ENCODE measurements at regions not wholly inside any gene's neighbourhood (a gene's known extent, or its start where the extent isn't known, plus 50 kb on each side); places are given as distances from the start of the nearest gene placed in this dataset.

DNA sequence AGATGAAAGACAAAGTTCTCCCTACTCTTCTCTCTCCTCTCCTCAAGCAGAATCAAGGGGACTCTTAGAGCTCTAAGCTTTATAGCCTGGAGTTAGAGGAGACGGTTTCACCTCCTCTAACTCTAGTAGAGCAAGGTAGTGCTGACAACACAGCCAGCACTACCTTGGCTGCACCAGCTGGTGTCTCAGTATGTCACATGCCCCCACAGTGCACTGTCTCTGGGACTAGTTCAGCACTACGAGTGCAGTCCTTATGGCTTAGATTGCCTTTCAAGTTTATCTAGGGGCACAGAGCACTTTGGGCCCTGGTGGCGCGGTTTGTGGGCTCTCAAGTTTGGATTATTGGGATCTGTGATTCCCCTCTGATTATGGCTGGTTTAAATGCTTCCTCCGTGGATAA lies 614.1 kb upstream of the NECTIN3 start:
- H3K4me1 Mint-ChIP-seq (ENCODE audit: low read depth) = no peaks in the 10 kb centered on the region
- no peaks in the 10 kb centered on the region for H3K36me3 Mint-ChIP-seq (ENCODE audit: low read depth)
- no peak overlapping the region for H3K4me3 Mint-ChIP-seq

DNA sequence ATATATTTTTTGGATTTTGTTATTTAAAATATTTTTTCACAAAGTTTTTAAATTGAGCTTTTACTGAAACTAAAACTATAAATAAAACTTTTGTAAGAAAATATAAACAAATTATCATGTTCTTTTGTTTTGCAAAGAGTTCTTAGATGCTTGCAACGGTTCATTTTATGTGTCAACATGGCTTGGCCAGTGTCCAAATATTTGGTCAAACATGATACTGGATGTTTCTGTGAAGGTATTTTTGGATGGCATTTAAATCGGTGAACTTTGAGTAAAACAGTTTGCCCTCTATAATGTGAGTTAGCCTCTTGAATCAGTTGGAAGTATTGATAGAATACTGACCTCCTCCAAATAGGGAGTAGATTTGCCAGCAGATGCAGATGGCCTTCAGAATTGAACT lies 612.6 kb upstream of the NECTIN3 start:
- H3K4me1 Mint-ChIP-seq (ENCODE audit: low read depth) = no peaks in the 10 kb centered on the region
- intact Hi-C loops (cut with micrococcal nuclease) = no loop called here
- H3K9me3 Mint-ChIP-seq = no peaks in the 10 kb centered on the region
- no peak overlapping the region for H3K4me3 Mint-ChIP-seq
- no peak for DNase-seq (ENCODE audit: low spot score)
- peaks cover 1% of the 10 kb centered on the region for H3K27me3 Mint-ChIP-seq (ENCODE audit: insufficient read depth)
- H3K27ac Mint-ChIP-seq = no peak overlapping the region
- no peaks in the 10 kb centered on the region for H3K36me3 Mint-ChIP-seq (ENCODE audit: low read depth)

More for the DNA sequence above, 614.1 kb upstream of the NECTIN3 start:
- DNase-seq (ENCODE audit: low spot score) = no peak
- Mint-ChIP-seq H3K27me3 (ENCODE audit: insufficient read depth) (peaks cover 1% of the 10 kb centered on the region), H3K27ac (no peak overlapping the region), H3K9me3 (no peaks in the 10 kb centered on the region)
- intact Hi-C loops (cut with micrococcal nuclease) = no loop called here

DNA sequence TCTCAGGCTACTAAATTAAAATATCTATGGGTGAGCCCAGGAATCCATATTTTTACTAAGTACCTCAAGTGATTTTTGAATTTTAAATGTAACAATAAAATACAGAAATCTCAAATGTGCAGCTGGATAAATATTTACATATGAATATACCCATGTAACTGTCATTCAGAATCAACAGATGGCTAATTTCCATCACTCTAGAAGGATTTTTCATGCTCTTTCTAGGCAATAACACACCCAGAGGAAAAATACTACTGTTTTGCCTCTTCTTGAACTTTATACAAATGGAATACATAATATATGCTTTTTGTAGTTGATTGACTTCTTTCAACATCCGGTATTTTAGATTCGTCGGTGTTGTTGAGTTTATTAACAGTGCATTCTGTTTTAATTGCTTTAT lies 601.3 kb upstream of the NECTIN3 start:
- no peaks in the 10 kb centered on the region for H3K4me1 Mint-ChIP-seq (ENCODE audit: low read depth)
- no peaks in the 10 kb centered on the region for H3K36me3 Mint-ChIP-seq (ENCODE audit: low read depth)
- peaks cover 6% of the 10 kb centered on the region for H3K27me3 Mint-ChIP-seq (ENCODE audit: insufficient read depth)
- no peak overlapping the region for H3K27ac Mint-ChIP-seq
- H3K4me3 Mint-ChIP-seq = no peak overlapping the region
- no peaks in the 10 kb centered on the region for H3K9me3 Mint-ChIP-seq
- intact Hi-C loops (cut with micrococcal nuclease) = no loop called here
- DNase-seq (ENCODE audit: low spot score) = no peak

DNA sequence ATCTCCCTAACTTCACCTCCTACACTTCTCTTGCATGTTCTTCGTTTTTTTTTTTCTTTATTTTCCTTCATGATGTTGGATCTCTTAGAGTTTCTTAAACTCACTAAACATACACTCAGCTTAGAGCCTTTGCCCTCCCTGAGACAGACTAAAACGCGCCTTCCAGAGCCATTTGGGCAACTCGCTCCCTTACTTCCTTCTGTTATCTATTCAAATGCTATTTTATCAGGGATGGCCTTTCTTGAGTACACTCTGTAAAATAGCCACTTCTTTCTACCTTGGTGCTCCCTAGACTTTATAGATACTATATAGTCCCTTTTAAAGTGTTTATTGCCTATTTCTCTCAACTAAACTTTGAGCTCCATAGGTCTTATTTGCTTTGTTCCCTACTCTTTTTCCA lies 598.2 kb upstream of the NECTIN3 start:
- H3K36me3 Mint-ChIP-seq (ENCODE audit: low read depth) = no peaks in the 10 kb centered on the region
- DNase-seq (ENCODE audit: low spot score) = no peak
- H3K9me3 Mint-ChIP-seq = no peaks in the 10 kb centered on the region
- peaks cover 2% of the 10 kb centered on the region for H3K27me3 Mint-ChIP-seq (ENCODE audit: insufficient read depth)
- H3K4me3 Mint-ChIP-seq = no peak overlapping the region
- H3K27ac Mint-ChIP-seq = no peak overlapping the region
- H3K4me1 Mint-ChIP-seq (ENCODE audit: low read depth) = no peaks in the 10 kb centered on the region
- intact Hi-C loops (cut with micrococcal nuclease) = no loop called here

DNA sequence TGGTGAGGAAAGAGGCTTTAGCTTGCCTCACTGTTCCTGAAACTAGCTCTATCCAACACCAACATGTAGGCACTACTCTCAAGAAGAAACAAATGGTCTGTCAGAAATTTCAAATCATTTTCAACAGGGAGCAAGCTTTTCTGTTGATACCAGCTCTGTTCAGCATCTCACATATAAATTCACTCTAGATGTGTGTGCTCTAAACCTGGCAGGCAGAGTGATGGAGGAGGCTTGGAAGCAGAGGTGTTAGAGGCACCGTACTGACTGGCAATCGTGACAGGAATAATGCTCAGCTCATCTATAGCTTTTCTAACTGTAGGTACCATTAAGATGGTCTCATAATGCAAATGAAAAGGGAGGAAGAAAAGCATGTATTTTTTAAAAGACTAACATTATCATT lies 597.2 kb upstream of the NECTIN3 start:
- Mint-ChIP-seq H3K27me3 (ENCODE audit: insufficient read depth) (peaks cover 2% of the 10 kb centered on the region), H3K4me1 (ENCODE audit: low read depth) (no peaks in the 10 kb centered on the region), H3K4me3 (no peak overlapping the region), H3K36me3 (ENCODE audit: low read depth) (no peaks in the 10 kb centered on the region), H3K9me3 (no peaks in the 10 kb centered on the region), H3K27ac (no peak overlapping the region)
- DNase-seq (ENCODE audit: low spot score) = no peak
- intact Hi-C loops (cut with micrococcal nuclease) = no loop called here

DNA sequence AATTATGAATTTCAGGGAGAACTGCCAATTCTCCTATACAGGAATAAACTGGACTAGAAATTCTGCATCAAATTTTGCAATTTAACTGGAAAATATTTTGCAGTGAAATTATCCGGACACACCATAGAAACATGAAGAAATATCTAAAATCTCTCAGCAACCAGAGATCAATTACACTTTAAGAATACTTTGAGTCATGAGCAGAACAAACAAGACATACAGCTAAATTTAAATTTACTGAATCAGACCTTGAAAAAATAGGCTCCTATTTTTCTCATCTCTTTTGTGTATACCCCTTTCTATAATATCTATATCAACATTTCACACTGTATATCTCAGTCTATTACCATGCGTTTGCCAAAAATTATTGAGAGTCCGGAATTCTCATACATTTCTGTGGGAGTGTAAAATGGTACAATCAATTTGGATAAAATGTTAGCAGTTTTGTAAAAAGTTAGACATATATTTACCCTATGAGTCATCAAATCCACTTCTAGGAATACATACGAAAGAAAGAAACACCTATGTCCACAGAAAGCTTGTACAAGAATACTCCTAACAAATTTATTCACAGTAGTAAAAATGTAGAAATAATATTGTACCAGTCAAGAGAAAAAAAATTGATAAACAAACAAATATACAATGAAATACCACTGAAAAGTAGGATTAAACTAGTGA lies 593.1 kb upstream of the NECTIN3 start:
- intact Hi-C loops (cut with micrococcal nuclease) = no loop called here
- Mint-ChIP-seq H3K36me3 (ENCODE audit: low read depth) (no peaks in the 10 kb centered on the region), H3K4me3 (no peak overlapping the region), H3K27me3 (ENCODE audit: insufficient read depth) (peaks cover 2% of the 10 kb centered on the region), H3K4me1 (ENCODE audit: low read depth) (no peaks in the 10 kb centered on the region), H3K27ac (no peak overlapping the region), H3K9me3 (no peaks in the 10 kb centered on the region)
- DNase-seq (ENCODE audit: low spot score) = no peak

DNA sequence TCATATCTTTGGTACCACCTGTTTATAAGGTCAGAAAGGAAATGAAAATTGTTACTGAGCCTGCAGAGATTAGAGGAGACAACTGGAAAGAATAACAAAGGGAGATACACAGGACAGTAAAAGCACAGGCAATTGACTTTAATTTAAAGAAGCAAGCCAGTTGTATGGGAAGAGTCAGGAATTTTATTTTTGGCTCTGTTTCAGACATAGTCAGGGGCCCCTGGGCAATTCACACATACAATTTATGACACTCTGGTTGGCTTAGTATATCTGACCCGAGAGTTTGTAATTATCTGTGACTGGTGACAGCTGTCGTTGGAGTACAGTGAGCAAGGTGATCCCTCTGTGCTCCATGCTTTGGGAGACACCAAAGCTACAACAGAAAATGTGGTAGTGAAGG lies 591.9 kb upstream of the NECTIN3 start:
- Mint-ChIP-seq H3K9me3 (no peaks in the 10 kb centered on the region), H3K4me3 (no peak overlapping the region), H3K27ac (no peak overlapping the region), H3K36me3 (ENCODE audit: low read depth) (no peaks in the 10 kb centered on the region), H3K4me1 (ENCODE audit: low read depth) (no peaks in the 10 kb centered on the region), H3K27me3 (ENCODE audit: insufficient read depth) (no peaks in the 10 kb centered on the region)
- DNase-seq (ENCODE audit: low spot score) = no peak
- intact Hi-C loops (cut with micrococcal nuclease) = no loop called here

DNA sequence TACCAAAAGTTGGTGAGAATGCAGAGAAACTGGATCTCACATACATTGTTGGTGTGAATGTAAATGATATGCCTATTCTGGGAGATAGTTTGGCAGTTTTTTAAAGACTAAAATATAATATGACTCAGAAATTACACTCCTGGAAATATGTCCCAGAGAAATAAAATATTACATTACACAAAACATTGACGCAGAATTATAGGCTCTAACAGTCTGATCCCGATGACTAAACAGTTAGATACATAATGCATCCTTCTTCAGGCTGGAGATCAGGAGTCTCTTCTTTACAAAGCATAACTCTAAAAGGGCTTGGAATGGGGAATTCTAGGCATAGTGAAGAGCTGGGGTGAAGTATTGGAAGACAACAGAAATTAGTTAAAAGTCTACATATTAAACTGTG lies 586.2 kb upstream of the NECTIN3 start:
- Mint-ChIP-seq H3K4me1 (ENCODE audit: low read depth) (no peaks in the 10 kb centered on the region), H3K4me3 (no peak overlapping the region), H3K9me3 (peaks cover 14% of the 10 kb centered on the region), H3K36me3 (ENCODE audit: low read depth) (no peaks in the 10 kb centered on the region), H3K27me3 (ENCODE audit: insufficient read depth) (no peaks in the 10 kb centered on the region), H3K27ac (no peak overlapping the region)
- no peak for DNase-seq (ENCODE audit: low spot score)
- intact Hi-C loops (cut with micrococcal nuclease) = no loop called here

DNA sequence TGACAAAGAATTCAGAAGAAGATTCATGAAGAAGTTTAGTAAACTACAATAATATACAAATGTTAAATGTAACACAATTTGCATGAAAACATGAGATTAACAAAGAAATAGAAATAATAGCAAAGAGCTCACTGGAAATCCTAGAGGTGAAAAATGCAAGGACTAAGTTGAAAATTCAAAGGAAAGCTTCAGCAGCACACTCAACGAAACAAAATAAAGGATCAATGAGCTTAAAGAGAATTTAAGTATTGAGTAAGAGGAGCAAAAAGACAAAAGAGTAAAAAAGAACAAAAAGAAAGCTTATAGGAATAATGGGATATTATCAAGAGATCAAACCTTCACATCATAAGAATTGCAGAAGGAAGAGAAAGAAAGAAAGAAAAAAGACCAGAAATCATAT lies 583.8 kb upstream of the NECTIN3 start:
- Mint-ChIP-seq H3K4me1 (ENCODE audit: low read depth) (no peaks in the 10 kb centered on the region), H3K27me3 (ENCODE audit: insufficient read depth) (no peaks in the 10 kb centered on the region), H3K36me3 (ENCODE audit: low read depth) (no peaks in the 10 kb centered on the region)

DNA sequence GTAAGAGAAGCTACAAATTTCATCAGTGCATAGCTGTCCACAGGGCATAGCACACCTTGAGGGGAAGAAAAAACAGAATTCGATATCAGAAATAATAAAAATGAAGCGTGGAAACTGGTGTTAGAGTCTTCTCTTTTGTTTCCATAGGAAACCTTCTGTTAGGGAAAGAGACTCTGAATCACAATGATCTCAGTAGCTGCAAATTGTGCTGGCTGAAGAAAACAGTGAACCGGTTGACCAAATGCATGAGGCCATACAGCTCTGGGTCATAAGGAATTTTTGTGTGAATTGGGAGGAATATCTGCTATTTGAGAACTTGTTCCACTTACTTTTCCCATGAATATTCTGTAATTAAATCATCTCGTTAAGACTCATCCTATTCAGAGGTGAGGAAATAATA lies 580.2 kb upstream of the NECTIN3 start:
- DNase-seq (ENCODE audit: low spot score) = no peak
- Mint-ChIP-seq H3K9me3 (peaks cover 14% of the 10 kb centered on the region), H3K36me3 (ENCODE audit: low read depth) (no peaks in the 10 kb centered on the region), H3K4me3 (no peak overlapping the region), H3K27ac (no peak overlapping the region), H3K4me1 (ENCODE audit: low read depth) (no peaks in the 10 kb centered on the region), H3K27me3 (ENCODE audit: insufficient read depth) (no peaks in the 10 kb centered on the region)
- intact Hi-C loops (cut with micrococcal nuclease) = no loop called here

More for the DNA sequence above, 583.8 kb upstream of the NECTIN3 start:
- Mint-ChIP-seq H3K9me3 (peaks cover 14% of the 10 kb centered on the region), H3K4me3 (no peak overlapping the region), H3K27ac (no peak overlapping the region)
- no peak for DNase-seq (ENCODE audit: low spot score)
- intact Hi-C loops (cut with micrococcal nuclease) = no loop called here

DNA sequence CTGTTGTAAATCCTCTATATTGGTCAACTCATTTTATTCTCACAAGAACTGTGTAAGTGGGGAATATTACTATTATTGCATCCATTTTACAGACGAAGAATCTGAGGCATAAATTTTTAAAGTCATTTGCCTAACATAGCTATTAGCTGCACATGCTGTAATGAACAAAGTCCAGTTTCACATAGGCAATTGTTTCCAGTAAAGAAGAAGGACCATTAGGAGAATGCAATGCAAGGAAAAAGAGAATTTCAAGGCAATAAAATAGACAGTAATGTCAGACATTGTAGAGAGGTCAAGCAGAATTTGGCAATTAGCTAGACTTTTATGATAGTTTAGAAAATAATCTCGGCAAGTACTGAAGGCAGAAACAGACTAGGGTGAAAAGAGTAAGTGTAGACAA lies 578.7 kb upstream of the NECTIN3 start:
- Mint-ChIP-seq H3K9me3 (peaks cover 2% of the 10 kb centered on the region), H3K27me3 (ENCODE audit: insufficient read depth) (no peaks in the 10 kb centered on the region), H3K36me3 (ENCODE audit: low read depth) (no peaks in the 10 kb centered on the region), H3K27ac (no peak overlapping the region), H3K4me1 (ENCODE audit: low read depth) (no peaks in the 10 kb centered on the region), H3K4me3 (no peak overlapping the region)
- intact Hi-C loops (cut with micrococcal nuclease) = no loop called here
- no peak for DNase-seq (ENCODE audit: low spot score)

DNA sequence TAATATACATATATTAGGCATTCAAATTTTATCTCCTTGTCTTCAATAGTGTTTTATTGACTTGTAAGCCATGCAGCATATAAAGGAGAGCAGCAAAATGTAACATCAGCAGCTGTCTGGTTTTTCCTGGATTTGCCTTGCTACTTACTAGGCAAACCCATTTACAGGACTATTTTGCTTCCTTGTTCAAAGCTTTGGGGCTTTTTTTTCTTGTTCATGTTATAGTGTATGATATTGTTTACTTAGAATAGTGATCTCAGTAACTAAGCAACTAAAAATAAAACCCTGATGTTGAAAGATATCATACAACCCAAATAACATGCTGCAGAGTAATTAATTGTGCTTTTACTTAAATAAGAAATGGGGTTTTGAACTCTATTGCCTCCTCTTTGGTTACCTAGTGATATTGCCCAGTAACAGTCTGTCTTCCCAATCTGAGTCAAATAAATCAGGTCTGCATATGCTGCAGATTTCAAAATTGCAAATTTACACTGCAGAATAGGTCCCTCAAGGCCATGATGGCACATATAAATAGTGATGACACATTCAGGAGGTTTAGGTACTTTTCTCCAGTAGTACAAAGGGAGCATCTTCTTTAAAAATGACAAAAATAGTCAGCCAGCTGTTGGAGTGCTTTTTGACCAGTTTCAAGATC lies 578.1 kb upstream of the NECTIN3 start:
- Mint-ChIP-seq H3K9me3 (no peaks in the 10 kb centered on the region), H3K36me3 (ENCODE audit: low read depth) (no peaks in the 10 kb centered on the region), H3K4me1 (ENCODE audit: low read depth) (no peaks in the 10 kb centered on the region), H3K4me3 (no peak overlapping the region), H3K27ac (no peak overlapping the region), H3K27me3 (ENCODE audit: insufficient read depth) (no peaks in the 10 kb centered on the region)
- no peak for DNase-seq (ENCODE audit: low spot score)
- intact Hi-C loops (cut with micrococcal nuclease) = no loop called here

DNA sequence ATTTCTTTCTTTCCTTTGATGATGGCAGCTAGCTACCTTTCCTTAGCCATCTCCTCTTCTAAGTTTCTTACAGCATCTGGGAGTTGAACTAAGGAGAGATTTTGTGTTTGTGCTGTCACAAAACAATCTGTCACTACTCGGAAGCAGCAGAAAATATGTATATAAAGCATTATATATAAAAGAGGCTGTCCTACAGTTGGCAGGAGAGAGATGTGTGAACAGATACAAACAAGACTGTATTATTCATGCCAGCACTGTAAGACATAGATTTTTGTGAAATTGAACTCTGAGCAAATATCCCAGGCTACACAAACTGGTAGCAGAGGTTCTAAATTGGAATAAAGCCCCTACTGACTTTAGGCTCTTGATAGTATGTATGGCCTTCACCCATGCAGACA lies 577.5 kb upstream of the NECTIN3 start:
- Mint-ChIP-seq H3K4me1 (ENCODE audit: low read depth) (no peaks in the 10 kb centered on the region), H3K9me3 (no peaks in the 10 kb centered on the region), H3K4me3 (no peak overlapping the region), H3K27ac (no peak overlapping the region), H3K36me3 (ENCODE audit: low read depth) (no peaks in the 10 kb centered on the region), H3K27me3 (ENCODE audit: insufficient read depth) (no peaks in the 10 kb centered on the region)
- no peak for DNase-seq (ENCODE audit: low spot score)
- intact Hi-C loops (cut with micrococcal nuclease) = no loop called here

DNA sequence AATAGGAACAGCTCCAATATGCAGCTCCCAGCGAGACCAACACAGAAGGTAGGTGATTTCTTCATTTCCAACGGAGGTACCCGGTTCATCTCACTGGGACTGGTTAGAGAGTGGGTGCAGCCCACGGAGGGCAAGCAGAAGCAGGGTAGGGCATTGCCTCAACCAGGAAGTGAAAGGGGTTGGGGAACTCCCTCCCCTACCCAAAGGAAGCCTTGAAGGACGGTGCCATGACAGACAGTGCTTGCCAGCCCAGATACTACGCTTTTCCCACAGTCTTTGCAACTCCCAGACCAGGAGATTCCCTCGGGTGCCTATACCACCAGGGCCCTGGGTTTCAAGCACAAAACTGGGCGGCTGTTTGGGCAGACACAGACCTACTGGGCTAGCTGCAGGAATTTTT lies 576.9 kb upstream of the NECTIN3 start:
- DNase-seq (ENCODE audit: low spot score) = no peak
- Mint-ChIP-seq H3K9me3 (no peaks in the 10 kb centered on the region), H3K27ac (no peak overlapping the region), H3K27me3 (ENCODE audit: insufficient read depth) (no peaks in the 10 kb centered on the region), H3K4me3 (no peak overlapping the region), H3K4me1 (ENCODE audit: low read depth) (no peaks in the 10 kb centered on the region), H3K36me3 (ENCODE audit: low read depth) (no peaks in the 10 kb centered on the region)
- intact Hi-C loops (cut with micrococcal nuclease) = no loop called here

Data from activated T-helper 1 cell treated with anti-CD3 and anti-CD28 coated beads, Interleukin-12 subunit alpha, Interleukin-12 subunit beta, Interleukin-2, Interleukin-4 antibody, amounts not matched to agents 30 ng/mL and 10 ng/mL and 1 ng/mL, durations not matched to agents 14 hours and 24 hours and 36 hours (primary cell).